ENCODE measurements at regions not wholly inside any gene's neighbourhood (a gene's known extent, or its start where the extent isn't known, plus 50 kb on each side); places are given as distances from the start of the nearest gene placed in this dataset.

DNA sequence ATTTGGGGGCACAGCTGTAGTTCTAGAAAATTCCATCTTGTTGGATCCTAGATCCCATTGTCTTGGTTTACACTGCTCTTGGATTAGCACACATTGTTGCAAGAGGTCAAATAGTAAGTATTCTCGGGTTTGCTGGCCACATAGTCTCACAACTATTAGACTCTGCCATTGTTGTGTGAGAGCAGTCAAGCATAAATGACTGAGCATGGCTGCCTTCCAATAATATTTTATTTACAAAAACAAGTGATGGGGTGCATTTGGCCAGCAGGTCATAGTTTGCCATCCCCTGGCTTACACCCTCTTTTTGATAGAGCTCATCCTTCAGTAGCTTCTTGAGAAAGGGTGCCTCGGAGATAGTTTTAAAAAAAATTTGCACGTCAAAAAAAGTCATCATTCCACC lies 77.9 kb upstream of the ALX4 start:
- TF ChIP-seq, protein P1, sequence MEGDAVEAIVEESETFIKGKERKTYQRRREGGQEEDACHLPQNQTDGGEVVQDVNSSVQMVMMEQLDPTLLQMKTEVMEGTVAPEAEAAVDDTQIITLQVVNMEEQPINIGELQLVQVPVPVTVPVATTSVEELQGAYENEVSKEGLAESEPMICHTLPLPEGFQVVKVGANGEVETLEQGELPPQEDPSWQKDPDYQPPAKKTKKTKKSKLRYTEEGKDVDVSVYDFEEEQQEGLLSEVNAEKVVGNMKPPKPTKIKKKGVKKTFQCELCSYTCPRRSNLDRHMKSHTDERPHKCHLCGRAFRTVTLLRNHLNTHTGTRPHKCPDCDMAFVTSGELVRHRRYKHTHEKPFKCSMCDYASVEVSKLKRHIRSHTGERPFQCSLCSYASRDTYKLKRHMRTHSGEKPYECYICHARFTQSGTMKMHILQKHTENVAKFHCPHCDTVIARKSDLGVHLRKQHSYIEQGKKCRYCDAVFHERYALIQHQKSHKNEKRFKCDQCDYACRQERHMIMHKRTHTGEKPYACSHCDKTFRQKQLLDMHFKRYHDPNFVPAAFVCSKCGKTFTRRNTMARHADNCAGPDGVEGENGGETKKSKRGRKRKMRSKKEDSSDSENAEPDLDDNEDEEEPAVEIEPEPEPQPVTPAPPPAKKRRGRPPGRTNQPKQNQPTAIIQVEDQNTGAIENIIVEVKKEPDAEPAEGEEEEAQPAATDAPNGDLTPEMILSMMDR (conservative IDR thresholded peaks at IDR 0.05): no peak
- no peak for TF ChIP-seq EZH2 (IDR thresholded peaks at IDR 0.05; ENCODE audit: low read depth)
